ENCODE measurements at regions not wholly inside any gene's neighbourhood (a gene's known extent, or its start where the extent isn't known, plus 50 kb on each side); places are given as distances from the start of the nearest gene placed in this dataset.

- Histone ChIP-seq H3K27me3 (ENCODE audit: control insufficient read depth in 2 of 2, insufficient read depth in 2 of 2, low read length in 2 of 2) (no peaks in the 10 kb centered on the region), H3K27ac (ENCODE audit: low read depth, low read length) (no peak overlapping the region), H3K4me3 (ENCODE audit: low read length) (no peak overlapping the region), H3K9me3 (ENCODE audit: control insufficient read depth in 2 of 3, low read length in 3 of 3) (no peaks in the 10 kb centered on the region), H3K36me3 (ENCODE audit: control insufficient read depth in 2 of 3, insufficient read depth in 3 of 3, low read length in 3 of 3) (no peaks in the 10 kb centered on the region), H3K4me1 (ENCODE audit: control insufficient read depth in 2 of 2, insufficient read depth in 2 of 2, low read length in 2 of 2) (no peaks in the 10 kb centered on the region)
- intact Hi-C loops (cut with micrococcal nuclease): no loop called here
- ChIA-PET POLR2A (no interaction called here), CTCF (no interaction called here)
- no peaks in the 10 kb centered on the region for H3K36me3 Mint-ChIP-seq
- no peak overlapping the region for H3K4me3 Mint-ChIP-seq
- no peaks in the 10 kb centered on the region for H3K9me3 Mint-ChIP-seq
- peaks cover 0 to 3% (median 0%) of the 10 kb centered on the region in 5 donors for H3K27me3 Mint-ChIP-seq
- no peak overlapping the region for H3K27ac Mint-ChIP-seq
- ATAC-seq (no peak), DNase-seq (no peak)
- no peaks in the 10 kb centered on the region for H3K4me1 Mint-ChIP-seq
These were observed 202.8 kb upstream of the SALL3 start for GRCh38 chr18:78776706-78777285.

GRCh38 chr18:78777992-78778391 lies 201.6 kb upstream of the SALL3 start:
- H3K9me3 ChIP-seq (ENCODE audit: control insufficient read depth in 2 of 3, low read length in 3 of 3): no peaks in the 10 kb centered on the region
- no peak overlapping the region for H3K27ac ChIP-seq (ENCODE audit: low read depth, low read length)
- Mint-ChIP-seq H3K9me3 (no peaks in the 10 kb centered on the region), H3K4me1 (no peaks in the 10 kb centered on the region), H3K27ac (peak overlapping the region in 1 of 9 donors; percentile 65), H3K36me3 (no peaks in the 10 kb centered on the region), H3K4me3 (no peak overlapping the region), H3K27me3 (no peaks in the 10 kb centered on the region)
- CTCF ChIA-PET: no interaction called here
- H3K27me3 ChIP-seq (ENCODE audit: control insufficient read depth in 2 of 2, insufficient read depth in 2 of 2, low read length in 2 of 2): no peaks in the 10 kb centered on the region
- H3K4me1 ChIP-seq (ENCODE audit: control insufficient read depth in 2 of 2, insufficient read depth in 2 of 2, low read length in 2 of 2): no peaks in the 10 kb centered on the region
- POLR2A ChIA-PET: no interaction called here
- no peak overlapping the region for H3K4me3 ChIP-seq (ENCODE audit: low read length)
- intact Hi-C loops (cut with micrococcal nuclease): no loop called here
- ATAC-seq: no peak
- H3K36me3 ChIP-seq (ENCODE audit: control insufficient read depth in 2 of 3, insufficient read depth in 3 of 3, low read length in 3 of 3): no peaks in the 10 kb centered on the region
- no peak for DNase-seq

GRCh38 chr18:78778651-78779050 lies 201.0 kb upstream of the SALL3 start:
- Mint-ChIP-seq H3K9me3 (no peaks in the 10 kb centered on the region), H3K27me3 (no peaks in the 10 kb centered on the region), H3K36me3 (no peaks in the 10 kb centered on the region), H3K4me1 (no peaks in the 10 kb centered on the region), H3K4me3 (no peak overlapping the region), H3K27ac (no peak overlapping the region)
- ATAC-seq (no peak), DNase-seq (no peak)
- intact Hi-C loops (cut with micrococcal nuclease): no loop called here
- H3K36me3 ChIP-seq (ENCODE audit: control insufficient read depth in 2 of 3, insufficient read depth in 3 of 3, low read length in 3 of 3): no peaks in the 10 kb centered on the region
- no peaks in the 10 kb centered on the region for H3K9me3 ChIP-seq (ENCODE audit: control insufficient read depth in 2 of 3, low read length in 3 of 3)
- no peaks in the 10 kb centered on the region for H3K27me3 ChIP-seq (ENCODE audit: control insufficient read depth in 2 of 2, insufficient read depth in 2 of 2, low read length in 2 of 2)
- no peak overlapping the region for H3K4me3 ChIP-seq (ENCODE audit: low read length)
- CTCF ChIA-PET: no interaction called here
- POLR2A ChIA-PET: no interaction called here
- H3K4me1 ChIP-seq (ENCODE audit: control insufficient read depth in 2 of 2, insufficient read depth in 2 of 2, low read length in 2 of 2): no peaks in the 10 kb centered on the region
- H3K27ac ChIP-seq (ENCODE audit: low read depth, low read length): no peak overlapping the region

GRCh38 chr18:78779996-78780718 lies 199.5 kb upstream of the SALL3 start:
- H3K4me1 Mint-ChIP-seq: no peaks in the 10 kb centered on the region
- DNase-seq: no peak
- H3K27me3 Mint-ChIP-seq: no peaks in the 10 kb centered on the region
- H3K36me3 ChIP-seq (ENCODE audit: control insufficient read depth in 2 of 3, insufficient read depth in 3 of 3, low read length in 3 of 3): no peaks in the 10 kb centered on the region
- no peaks in the 10 kb centered on the region for H3K36me3 Mint-ChIP-seq
- no peak overlapping the region for H3K27ac Mint-ChIP-seq
- no peaks in the 10 kb centered on the region for H3K9me3 ChIP-seq (ENCODE audit: control insufficient read depth in 2 of 3, low read length in 3 of 3)
- no peak overlapping the region for H3K27ac ChIP-seq (ENCODE audit: low read depth, low read length)
- no peak for ATAC-seq
- no peaks in the 10 kb centered on the region for H3K27me3 ChIP-seq (ENCODE audit: control insufficient read depth in 2 of 2, insufficient read depth in 2 of 2, low read length in 2 of 2)
- ChIA-PET POLR2A (no interaction called here), CTCF (no interaction called here)
- intact Hi-C loops (cut with micrococcal nuclease): no loop called here
- no peaks in the 10 kb centered on the region for H3K4me1 ChIP-seq (ENCODE audit: control insufficient read depth in 2 of 2, insufficient read depth in 2 of 2, low read length in 2 of 2)
- H3K9me3 Mint-ChIP-seq: no peaks in the 10 kb centered on the region
- no peak overlapping the region for H3K4me3 ChIP-seq (ENCODE audit: low read length)
- no peak overlapping the region for H3K4me3 Mint-ChIP-seq

GRCh38 chr18:78780719-78781600 lies 198.7 kb upstream of the SALL3 start:
- intact Hi-C loops (cut with micrococcal nuclease): no loop called here
- ChIA-PET POLR2A (no interaction called here), CTCF (no interaction called here)
- no peaks in the 10 kb centered on the region for H3K27me3 ChIP-seq (ENCODE audit: control insufficient read depth in 2 of 2, insufficient read depth in 2 of 2, low read length in 2 of 2)
- Mint-ChIP-seq H3K4me3 (no peak overlapping the region), H3K27me3 (no peaks in the 10 kb centered on the region), H3K36me3 (no peaks in the 10 kb centered on the region), H3K9me3 (no peaks in the 10 kb centered on the region), H3K27ac (no peak overlapping the region), H3K4me1 (no peaks in the 10 kb centered on the region)
- no peaks in the 10 kb centered on the region for H3K36me3 ChIP-seq (ENCODE audit: control insufficient read depth in 2 of 3, insufficient read depth in 3 of 3, low read length in 3 of 3)
- no peaks in the 10 kb centered on the region for H3K9me3 ChIP-seq (ENCODE audit: control insufficient read depth in 2 of 3, low read length in 3 of 3)
- no peak overlapping the region for H3K27ac ChIP-seq (ENCODE audit: low read depth, low read length)
- H3K4me3 ChIP-seq (ENCODE audit: low read length): no peak overlapping the region
- DNase-seq (no peak), ATAC-seq (no peak)
- no peaks in the 10 kb centered on the region for H3K4me1 ChIP-seq (ENCODE audit: control insufficient read depth in 2 of 2, insufficient read depth in 2 of 2, low read length in 2 of 2)

GRCh38 chr18:78781601-78781960 lies 198.0 kb upstream of the SALL3 start:
- Histone ChIP-seq H3K9me3 (ENCODE audit: control insufficient read depth in 2 of 3, low read length in 3 of 3) (no peaks in the 10 kb centered on the region), H3K27ac (ENCODE audit: low read depth, low read length) (no peak overlapping the region), H3K4me1 (ENCODE audit: control insufficient read depth in 2 of 2, insufficient read depth in 2 of 2, low read length in 2 of 2) (no peaks in the 10 kb centered on the region), H3K4me3 (ENCODE audit: low read length) (no peak overlapping the region), H3K27me3 (ENCODE audit: control insufficient read depth in 2 of 2, insufficient read depth in 2 of 2, low read length in 2 of 2) (no peaks in the 10 kb centered on the region), H3K36me3 (ENCODE audit: control insufficient read depth in 2 of 3, insufficient read depth in 3 of 3, low read length in 3 of 3) (no peaks in the 10 kb centered on the region)
- no peak for ATAC-seq
- Mint-ChIP-seq H3K27me3 (no peaks in the 10 kb centered on the region), H3K9me3 (no peaks in the 10 kb centered on the region), H3K27ac (no peak overlapping the region), H3K36me3 (no peaks in the 10 kb centered on the region), H3K4me1 (no peaks in the 10 kb centered on the region), H3K4me3 (no peak overlapping the region)
- intact Hi-C loops (cut with micrococcal nuclease): no loop called here
- DNase-seq: no peak
- ChIA-PET POLR2A (no interaction called here), CTCF (no interaction called here)
